IMR-90 (cell line): ENCODE measurements at regions not wholly inside any gene's neighbourhood (a gene's known extent, or its start where the extent isn't known, plus 50 kb on each side); places are given as distances from the start of the nearest gene placed in this dataset.

Source experiments
- CHD1 ChIP-seq: IDR thresholded peaks from 2 replicates; pipeline ENCODE4 v1.6.1; 2012; ENCODE audit warnings: low read depth, low read length, improper control_type of control experiment
- MAFK ChIP-seq: IDR thresholded peaks from 2 replicates; pipeline ENCODE4 v1.6.1; 2012; ENCODE audit warnings: low read depth, low read length, improper control_type of control experiment
- MAZ ChIP-seq: IDR thresholded peaks from 2 replicates; pipeline ENCODE4 v1.6.1; 2012; ENCODE audit warnings: low read depth, mild to moderate bottlenecking, low read length, improper control_type of control experiment, moderate library complexity, borderline replicate concordance
- MXI1 ChIP-seq: IDR thresholded peaks from 2 replicates; pipeline ENCODE4 v1.6.1; 2012; ENCODE audit warnings: low read depth, mild to moderate bottlenecking, low read length, moderate library complexity, borderline replicate concordance
- POLR2A ChIP-seq: IDR thresholded peaks from 2 replicates; pipeline ENCODE4 v1.6.1; 2012; ENCODE audit warnings: mild to moderate bottlenecking, low read depth, low read length
- RAD21 ChIP-seq: IDR thresholded peaks from 2 replicates; pipeline ENCODE4 v1.6.1; 2012; ENCODE audit warnings: low read length, improper control_type of control experiment
- RFX5 ChIP-seq: IDR thresholded peaks from 2 replicates; pipeline ENCODE4 v1.8.0; 2012; ENCODE audit warnings: low read depth, mild to moderate bottlenecking, low read length, moderate library complexity
- SMC3 ChIP-seq: fragments of 150-350 bp; IDR thresholded peaks from 2 replicates; pipeline ENCODE4 v1.6.1; 2016; ENCODE audit warnings: low read depth, mild to moderate bottlenecking, antibody characterized with exemption, low read length, moderate library complexity
- TF ChIP-seq, protein P1 (sequence below): conservative IDR thresholded peaks from 2 replicates; pipeline ENCODE4 v1.5.1; 2012; ENCODE audit warnings: mild to moderate bottlenecking, low read depth, low read length, improper control_type of control experiment
- TF ChIP-seq, protein P2 (sequence below): fragments of 150-350 bp; IDR thresholded peaks from 2 replicates; pipeline ENCODE4 v1.6.1; 2017; ENCODE audit warnings: mild to moderate bottlenecking, antibody characterized with exemption, low read length, low read depth

DNA sequence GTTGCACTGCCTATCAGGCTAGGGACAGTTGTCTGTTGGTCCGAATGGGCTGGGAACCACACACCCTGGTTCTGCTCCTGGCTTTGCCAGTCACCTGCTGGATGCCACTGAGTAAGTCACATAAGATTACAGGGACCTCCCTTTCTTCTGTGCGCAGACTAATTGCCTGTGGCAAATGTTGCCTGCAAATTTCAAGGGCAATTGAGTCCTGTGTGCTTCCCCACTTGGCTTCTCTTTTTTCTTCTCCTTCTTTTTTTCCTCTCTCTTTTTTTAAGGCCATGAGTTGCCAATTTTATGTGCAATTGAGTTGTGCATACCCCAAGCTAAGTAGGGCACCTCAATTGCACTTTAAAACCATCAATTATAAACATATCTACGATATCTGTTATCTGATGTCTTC, 963.4 kb downstream of the MCTP2 start:
- no peak for TF ChIP-seq POLR2A
- TF ChIP-seq MXI1 = no peak
- TF ChIP-seq, protein P1, sequence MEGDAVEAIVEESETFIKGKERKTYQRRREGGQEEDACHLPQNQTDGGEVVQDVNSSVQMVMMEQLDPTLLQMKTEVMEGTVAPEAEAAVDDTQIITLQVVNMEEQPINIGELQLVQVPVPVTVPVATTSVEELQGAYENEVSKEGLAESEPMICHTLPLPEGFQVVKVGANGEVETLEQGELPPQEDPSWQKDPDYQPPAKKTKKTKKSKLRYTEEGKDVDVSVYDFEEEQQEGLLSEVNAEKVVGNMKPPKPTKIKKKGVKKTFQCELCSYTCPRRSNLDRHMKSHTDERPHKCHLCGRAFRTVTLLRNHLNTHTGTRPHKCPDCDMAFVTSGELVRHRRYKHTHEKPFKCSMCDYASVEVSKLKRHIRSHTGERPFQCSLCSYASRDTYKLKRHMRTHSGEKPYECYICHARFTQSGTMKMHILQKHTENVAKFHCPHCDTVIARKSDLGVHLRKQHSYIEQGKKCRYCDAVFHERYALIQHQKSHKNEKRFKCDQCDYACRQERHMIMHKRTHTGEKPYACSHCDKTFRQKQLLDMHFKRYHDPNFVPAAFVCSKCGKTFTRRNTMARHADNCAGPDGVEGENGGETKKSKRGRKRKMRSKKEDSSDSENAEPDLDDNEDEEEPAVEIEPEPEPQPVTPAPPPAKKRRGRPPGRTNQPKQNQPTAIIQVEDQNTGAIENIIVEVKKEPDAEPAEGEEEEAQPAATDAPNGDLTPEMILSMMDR = no peak
- no peak for TF ChIP-seq RAD21
- no peak for TF ChIP-seq MAZ
- TF ChIP-seq, protein P2, sequence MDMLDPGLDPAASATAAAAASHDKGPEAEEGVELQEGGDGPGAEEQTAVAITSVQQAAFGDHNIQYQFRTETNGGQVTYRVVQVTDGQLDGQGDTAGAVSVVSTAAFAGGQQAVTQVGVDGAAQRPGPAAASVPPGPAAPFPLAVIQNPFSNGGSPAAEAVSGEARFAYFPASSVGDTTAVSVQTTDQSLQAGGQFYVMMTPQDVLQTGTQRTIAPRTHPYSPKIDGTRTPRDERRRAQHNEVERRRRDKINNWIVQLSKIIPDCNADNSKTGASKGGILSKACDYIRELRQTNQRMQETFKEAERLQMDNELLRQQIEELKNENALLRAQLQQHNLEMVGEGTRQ = no peak
- no peak for TF ChIP-seq MAFK
- TF ChIP-seq CHD1 = no peak
- TF ChIP-seq RFX5 = no peak
- TF ChIP-seq SMC3 = no peak
